ENCODE measurements at regions not wholly inside any gene's neighbourhood (a gene's known extent, or its start where the extent isn't known, plus 50 kb on each side); places are given as distances from the start of the nearest gene placed in this dataset.

DNA sequence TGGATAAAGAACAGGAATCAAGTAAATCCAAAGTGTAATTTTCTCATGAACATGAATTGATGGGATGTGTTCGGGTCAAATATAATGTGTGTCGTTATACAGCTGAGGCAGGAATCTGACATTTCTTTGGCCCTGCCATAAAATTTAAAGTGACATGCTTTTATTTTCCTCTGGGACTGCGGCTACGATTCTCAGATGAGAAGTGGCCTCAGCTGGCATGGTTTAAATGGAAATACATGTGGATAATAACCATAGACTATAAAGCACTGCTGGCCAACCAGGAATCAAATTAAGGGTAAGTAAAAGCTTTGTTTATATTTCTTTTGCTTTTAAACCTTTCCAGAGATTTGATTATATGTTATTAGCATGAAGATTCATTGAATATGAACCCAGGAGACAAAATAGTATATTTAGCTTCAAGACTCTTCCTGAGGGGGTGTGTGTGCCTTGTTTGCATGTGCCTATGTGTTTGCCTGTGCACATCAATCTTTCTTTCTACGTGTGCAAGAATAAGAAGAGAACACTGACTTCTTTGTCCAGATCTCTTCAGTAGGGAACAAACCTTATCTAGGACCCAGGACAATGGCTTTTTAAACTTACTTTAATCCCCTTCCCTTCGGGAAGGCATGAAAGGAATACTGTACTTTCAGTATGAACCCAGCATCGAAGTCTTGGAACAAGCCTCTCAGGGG, 629.0 kb upstream of the PFKP start:
- in situ Hi-C loops (cut with MboI; ENCODE audit: low sequenced_read_pairs) (no loop called here), dilution Hi-C loops (cut with HindIII; ENCODE audit: low sequenced_read_pairs, unreplicated experiment) (no loop called here), intact Hi-C loops (cut with micrococcal nuclease) (no loop called here)
- Histone ChIP-seq H4K5ac (ENCODE audit: low read depth, low read length) (no peak overlapping the region), H2BK5ac (ENCODE audit: low read depth, low read length, poor library complexity, severe bottlenecking) (no peak overlapping the region), H3K23ac (ENCODE audit: low read depth, low read length) (no peak overlapping the region), H3K9me1 (ENCODE audit: insufficient read depth, low read length) (no peaks in the 10 kb centered on the region), H3K4me1 (ENCODE audit: control insufficient read depth, insufficient read depth, low read length) (no peaks in the 10 kb centered on the region), H2AFZ (replicated peaks; ENCODE audit: low read length, poor library complexity) (no peak overlapping the region), H3K4me3 (ENCODE audit: insufficient read depth, low read depth, low read length) (no peak overlapping the region), H3K79me1 (ENCODE audit: low read depth in 1 of 2, low read length in 2 of 2) (no peaks in the 10 kb centered on the region), H2BK20ac (ENCODE audit: low read depth, low read length) (no peak overlapping the region), H3K14ac (replicated peaks; ENCODE audit: low read depth, low read length) (no peak overlapping the region), H2BK15ac (ENCODE audit: low read depth, low read length) (no peak overlapping the region), H2AK9ac (replicated peaks; ENCODE audit: low read depth, low read length, poor library complexity) (no peak overlapping the region), H3K4ac (ENCODE audit: low read depth, low read length) (no peak overlapping the region), H3K27me3 (ENCODE audit: control insufficient read depth, insufficient read depth, low read length) (no peaks in the 10 kb centered on the region), H4K20me1 (ENCODE audit: insufficient read depth, low read length) (no peaks in the 10 kb centered on the region), H3K9me3 (ENCODE audit: control insufficient read depth, insufficient read depth, low read length) (peaks cover 19% of the 10 kb centered on the region), H4K91ac (ENCODE audit: insufficient read depth, low read depth, low read length) (no peak overlapping the region), H4K8ac (ENCODE audit: low read depth in 2 of 2, low read length in 2 of 2) (no peak overlapping the region), H3K36me3 (ENCODE audit: control insufficient read depth, insufficient read depth, low read length) (no peaks in the 10 kb centered on the region), H3K18ac (ENCODE audit: low read depth, low read length) (no peak overlapping the region), H3K27ac (ENCODE audit: insufficient read depth, low read length) (no peak overlapping the region), H3K56ac (ENCODE audit: extremely low read depth, insufficient read depth, low read length) (no peak overlapping the region), H2AK5ac (ENCODE audit: low read depth, low read length) (no peak overlapping the region), H2BK120ac (ENCODE audit: low read depth, low read length) (no peak overlapping the region), H3K4me2 (ENCODE audit: low read depth, low read length) (no peak overlapping the region), H3K9ac (ENCODE audit: low read depth, low read length) (no peak overlapping the region)
- POLR2A ChIA-PET (ENCODE audit: unreplicated experiment): no interaction called here
- TF ChIP-seq RCOR1 (IDR thresholded peaks at IDR 0.05; ENCODE audit: insufficient replicate concordance, low read length): no peak
- TF ChIP-seq CTCF (conservative IDR thresholded peaks at IDR 0.05; ENCODE audit: low read depth, low read length): no peak
- TF ChIP-seq BHLHE40 (IDR thresholded peaks at IDR 0.05; ENCODE audit: low read depth, low read length): no peak
- TF ChIP-seq MAFK (IDR thresholded peaks at IDR 0.05; ENCODE audit: low read depth, low read length): no peak
- CTCF ChIA-PET: no interaction called here
- DNase-seq: no peak
- no TSS peak for BruUV-seq (replicated peaks)
- ATAC-seq (ENCODE audit: low read depth): no peak
- no CpG with 5 or more reads among the region's 7 CpGs for WGBS, 2 experiments (ENCODE audit: extremely low coverage in 2 of 2, insufficient read length in 1 of 2)
